WERI-Rb-1 (cell line): ENCODE measurements at regions not wholly inside any gene's neighbourhood (a gene's known extent, or its start where the extent isn't known, plus 50 kb on each side); places are given as distances from the start of the nearest gene placed in this dataset.

Experiments
- DNase-seq: peaks from one replicate; pipeline ENCODE4 v3.0.0-alpha.2; 2020
- H3K27ac ChIP-seq: fragments of 250-450 bp; sonication (Bioruptor Pico); 2 replicates; pipeline ENCODE4 v1.5.1; 2020; ENCODE audit warnings: mild to moderate bottlenecking, moderate library complexity
- H3K27me3 ChIP-seq: fragments of 250-450 bp; sonication (Bioruptor Pico); 2 replicates; pipeline ENCODE4 v1.5.1; 2021; ENCODE audit warnings: mild to moderate bottlenecking, low read depth, moderate library complexity; ENCODE audit not compliant: insufficient read depth, severe bottlenecking
- H3K36me3 ChIP-seq: fragments of 250-450 bp; sonication (Bioruptor Pico); 2 replicates; pipeline ENCODE4 v1.5.1; 2020; ENCODE audit warnings: mild to moderate bottlenecking, moderate library complexity
- H3K4me3 ChIP-seq: 2 replicates; pipeline ENCODE4 v1.5.1; 2011; ENCODE audit warnings: low read depth, mild to moderate bottlenecking, control low read depth, low read length
- H3K9me3 ChIP-seq: fragments of 250-450 bp; sonication (Bioruptor Pico); 2 replicates; pipeline ENCODE4 v1.5.1; 2021; ENCODE audit warnings: mild to moderate bottlenecking, moderate library complexity; ENCODE audit not compliant: severe bottlenecking
- CTCF ChIP-seq: IDR thresholded peaks from 2 replicates; pipeline ENCODE4 v1.5.1; 2011; ENCODE audit warnings: low read depth, mild to moderate bottlenecking, control low read depth, inconsistent platforms, low read length

GRCh38 chr4:120636120-120636630 lies 286.4 kb downstream of the PRDM5 start:
- Histone ChIP-seq H3K27me3 (no peaks in the 10 kb centered on the region), H3K4me3 (no peak overlapping the region), H3K36me3 (no peaks in the 10 kb centered on the region), H3K27ac (no peak overlapping the region), H3K9me3 (no peaks in the 10 kb centered on the region)
- no peak for TF ChIP-seq CTCF
- no peak for DNase-seq

GRCh38 chr4:120633810-120634209 lies 288.7 kb downstream of the PRDM5 start:
- H3K27me3 ChIP-seq = no peaks in the 10 kb centered on the region
- no peak for TF ChIP-seq CTCF
- H3K9me3 ChIP-seq = no peaks in the 10 kb centered on the region
- no peak overlapping the region for H3K4me3 ChIP-seq
- no peak overlapping the region for H3K27ac ChIP-seq
- no peak for DNase-seq
- no peaks in the 10 kb centered on the region for H3K36me3 ChIP-seq

- no peaks in the 10 kb centered on the region for H3K9me3 ChIP-seq
- no peak for DNase-seq
- H3K27ac ChIP-seq = no peak overlapping the region
- no peak for TF ChIP-seq CTCF
- no peak overlapping the region for H3K4me3 ChIP-seq
- no peaks in the 10 kb centered on the region for H3K27me3 ChIP-seq
- no peaks in the 10 kb centered on the region for H3K36me3 ChIP-seq
Measured at GRCh38 chr4:120630427-120630826, 292.1 kb downstream of the PRDM5 start.

GRCh38 chr4:120629546-120630108 lies 292.9 kb downstream of the PRDM5 start:
- H3K4me3 ChIP-seq = no peak overlapping the region
- no peak overlapping the region for H3K27ac ChIP-seq
- no peaks in the 10 kb centered on the region for H3K27me3 ChIP-seq
- H3K36me3 ChIP-seq = no peaks in the 10 kb centered on the region
- no peak for DNase-seq
- no peaks in the 10 kb centered on the region for H3K9me3 ChIP-seq
- TF ChIP-seq CTCF = no peak

GRCh38 chr4:120622601-120623000 lies 299.9 kb downstream of the PRDM5 start:
- DNase-seq = no peak
- H3K9me3 ChIP-seq = no peaks in the 10 kb centered on the region
- H3K36me3 ChIP-seq = no peaks in the 10 kb centered on the region
- TF ChIP-seq CTCF = no peak
- no peak overlapping the region for H3K27ac ChIP-seq
- no peak overlapping the region for H3K4me3 ChIP-seq
- H3K27me3 ChIP-seq = no peaks in the 10 kb centered on the region

GRCh38 chr4:120617171-120617570 lies 305.4 kb downstream of the PRDM5 start:
- H3K27me3 ChIP-seq = no peaks in the 10 kb centered on the region
- H3K9me3 ChIP-seq = no peaks in the 10 kb centered on the region
- no peak for TF ChIP-seq CTCF
- no peak for DNase-seq
- H3K27ac ChIP-seq = no peak overlapping the region
- H3K4me3 ChIP-seq = no peak overlapping the region
- H3K36me3 ChIP-seq = no peaks in the 10 kb centered on the region
